Cardiac fibroblast (primary cell): ENCODE measurements at regions not wholly inside any gene's neighbourhood (a gene's known extent, or its start where the extent isn't known, plus 50 kb on each side); places are given as distances from the start of the nearest gene placed in this dataset.

Source experiments
- DNase-seq, 2 donors: peaks; one replicate each; pipeline versions ENCODE4 v3.0.0 to v3.0.0-alpha.2; 2010; ENCODE audit warnings: low read depth in 2 of 2
- H3K4me3 ChIP-seq, 2 donors: replicated peaks in 1 of 2; 1 replicate in 1 of 2; 2 replicates in 1 of 2; pipeline ENCODE4 v1.5.1; 2011; ENCODE audit warnings: low read depth in 2 of 2, low read length in 2 of 2, mild to moderate bottlenecking in 2 of 2, moderate library complexity in 1 of 2
- TF ChIP-seq, protein P1 (sequence below): IDR thresholded peaks from one replicate; pipeline ENCODE4 v1.5.1; 2011; ENCODE audit warnings: low read depth, mild to moderate bottlenecking, low read length, inconsistent platforms

GRCh38 chr5:12691330-12691729 is 787.1 kb upstream of the CTNND2 start:
- TF ChIP-seq, protein P1, sequence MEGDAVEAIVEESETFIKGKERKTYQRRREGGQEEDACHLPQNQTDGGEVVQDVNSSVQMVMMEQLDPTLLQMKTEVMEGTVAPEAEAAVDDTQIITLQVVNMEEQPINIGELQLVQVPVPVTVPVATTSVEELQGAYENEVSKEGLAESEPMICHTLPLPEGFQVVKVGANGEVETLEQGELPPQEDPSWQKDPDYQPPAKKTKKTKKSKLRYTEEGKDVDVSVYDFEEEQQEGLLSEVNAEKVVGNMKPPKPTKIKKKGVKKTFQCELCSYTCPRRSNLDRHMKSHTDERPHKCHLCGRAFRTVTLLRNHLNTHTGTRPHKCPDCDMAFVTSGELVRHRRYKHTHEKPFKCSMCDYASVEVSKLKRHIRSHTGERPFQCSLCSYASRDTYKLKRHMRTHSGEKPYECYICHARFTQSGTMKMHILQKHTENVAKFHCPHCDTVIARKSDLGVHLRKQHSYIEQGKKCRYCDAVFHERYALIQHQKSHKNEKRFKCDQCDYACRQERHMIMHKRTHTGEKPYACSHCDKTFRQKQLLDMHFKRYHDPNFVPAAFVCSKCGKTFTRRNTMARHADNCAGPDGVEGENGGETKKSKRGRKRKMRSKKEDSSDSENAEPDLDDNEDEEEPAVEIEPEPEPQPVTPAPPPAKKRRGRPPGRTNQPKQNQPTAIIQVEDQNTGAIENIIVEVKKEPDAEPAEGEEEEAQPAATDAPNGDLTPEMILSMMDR = no peak
- no peak overlapping the region for H3K4me3 ChIP-seq
- DNase-seq = no peak

DNA sequence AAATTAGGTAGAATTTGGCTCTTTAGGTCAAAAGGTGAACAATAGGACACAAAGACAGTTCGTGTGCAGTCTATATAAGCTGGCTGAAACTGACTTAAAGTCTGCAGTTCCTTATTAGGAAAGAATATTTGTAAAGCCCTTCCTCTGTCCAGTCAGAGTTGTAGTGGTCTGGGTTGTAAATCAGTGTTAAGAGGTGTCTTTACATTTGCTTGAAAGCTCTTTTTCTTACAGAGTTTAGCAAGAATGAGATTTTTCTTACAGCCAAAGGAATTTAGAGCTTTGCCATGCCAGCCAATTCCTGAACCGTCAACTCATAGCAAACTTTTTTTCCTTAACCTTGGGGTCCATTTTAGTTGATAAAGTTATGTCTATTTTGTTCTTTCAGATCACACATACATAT is 786.1 kb upstream of the CTNND2 start:
- no peak for DNase-seq
- TF ChIP-seq, protein P1 = no peak
- H3K4me3 ChIP-seq = no peak overlapping the region

DNA sequence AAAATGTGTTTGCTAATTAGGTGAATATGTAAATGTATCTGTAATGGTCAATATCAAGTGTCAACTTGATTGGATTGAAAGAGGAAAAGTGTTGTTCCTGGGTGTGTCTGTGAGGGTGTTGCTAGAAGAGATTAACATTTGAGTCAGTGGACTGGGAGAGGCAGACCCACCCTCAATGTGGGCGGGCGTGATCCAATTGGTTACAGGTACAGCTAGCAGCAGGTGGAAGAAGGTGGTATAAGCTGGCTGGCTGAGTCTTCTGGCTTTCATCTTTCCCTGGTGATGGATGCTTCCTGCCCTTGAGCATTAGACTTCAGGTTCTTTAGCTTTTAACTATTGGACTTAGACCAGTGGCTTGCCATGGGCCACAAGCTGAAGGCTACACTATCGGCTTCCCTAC is 779.0 kb upstream of the CTNND2 start:
- TF ChIP-seq, protein P1 = no peak
- DNase-seq = no peak
- no peak overlapping the region for H3K4me3 ChIP-seq

GRCh38 chr5:12679731-12680130 is 775.5 kb upstream of the CTNND2 start:
- TF ChIP-seq, protein P1 = no peak
- DNase-seq = no peak
- no peak overlapping the region for H3K4me3 ChIP-seq

DNA sequence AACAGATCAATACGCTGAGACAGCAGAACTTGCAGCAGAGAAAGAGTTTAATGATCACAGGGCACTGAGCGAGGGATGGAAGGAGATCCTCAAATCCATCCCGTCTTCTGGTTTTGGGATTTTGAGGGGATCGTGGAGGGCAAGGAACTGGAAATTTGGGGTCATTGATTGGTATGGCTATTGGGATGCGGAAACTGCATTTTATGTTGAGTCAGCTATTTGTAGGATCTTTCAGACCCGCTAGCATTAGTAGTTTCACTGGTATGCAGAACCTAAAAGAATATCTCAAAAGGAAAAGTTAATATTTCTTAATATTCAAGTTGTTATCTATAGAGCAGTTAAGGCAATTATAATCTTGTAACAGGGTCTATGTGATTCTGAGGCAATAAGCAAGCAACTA is 771.7 kb upstream of the CTNND2 start:
- TF ChIP-seq, protein P1 = no peak
- DNase-seq = no peak
- H3K4me3 ChIP-seq = no peak overlapping the region

DNA sequence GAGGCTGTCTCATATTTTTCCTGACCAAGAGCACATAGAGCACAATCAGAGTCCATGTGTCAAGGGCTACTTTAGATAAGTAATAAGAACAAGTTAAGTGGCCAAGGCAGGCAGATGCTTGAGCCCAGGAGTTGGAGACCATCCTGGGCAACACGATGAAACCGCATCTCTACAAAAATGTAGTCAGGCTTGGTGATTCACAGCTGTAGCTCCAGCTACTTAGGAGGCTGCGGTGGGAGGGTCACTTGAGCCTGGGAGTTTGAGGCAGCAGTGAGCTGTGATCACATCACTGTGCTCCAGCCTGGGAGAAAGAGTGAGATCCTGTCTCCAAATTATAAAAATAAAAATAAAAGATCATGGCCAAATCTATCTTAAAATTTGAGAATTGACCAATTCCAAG is 767.9 kb upstream of the CTNND2 start:
- TF ChIP-seq, protein P1 = no peak
- DNase-seq = no peak
- no peak overlapping the region for H3K4me3 ChIP-seq

GRCh38 chr5:12669326-12669725 is 765.1 kb upstream of the CTNND2 start:
- TF ChIP-seq, protein P1 = no peak
- DNase-seq = no peak
- no peak overlapping the region for H3K4me3 ChIP-seq
